ENCODE measurements at regions not wholly inside any gene's neighbourhood (a gene's known extent, or its start where the extent isn't known, plus 50 kb on each side); places are given as distances from the start of the nearest gene placed in this dataset.
"Not testable (repeated sequence)": the region's sequence is repeated elsewhere in the genome, so short reads cannot be mapped to it uniquely, and the experiment has no call there.

DNA sequence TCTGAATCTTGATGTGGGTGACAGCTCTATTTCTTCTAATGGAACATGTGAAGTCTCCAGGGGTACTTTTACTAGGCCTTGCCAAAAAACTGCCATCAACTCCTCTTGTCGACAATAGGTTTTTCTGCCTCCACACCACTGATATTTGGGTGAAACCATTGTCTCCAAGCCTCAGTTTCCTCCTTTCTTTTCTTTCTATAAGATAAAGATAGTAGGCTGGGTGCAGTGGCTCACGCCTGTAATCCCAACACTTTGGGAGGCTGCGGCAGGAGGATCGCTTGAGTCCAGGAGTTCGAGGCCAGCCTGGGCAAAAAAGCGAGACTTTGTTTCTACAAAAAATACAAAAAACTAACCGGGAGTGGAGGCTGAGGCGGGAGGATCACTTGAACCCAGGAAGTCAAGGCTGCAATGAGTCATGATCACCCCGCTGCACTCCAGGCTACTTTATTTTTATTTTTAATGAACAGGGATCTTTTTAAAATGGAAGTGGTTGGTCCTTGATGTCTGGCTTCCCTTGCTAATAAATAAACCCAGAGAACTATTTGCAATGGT lies 159.9 kb upstream of the TNFAIP3 start:
- no peak for DNase-seq (ENCODE audit: low read depth, low spot score)
- WGBS (ENCODE audit: insufficient coverage, insufficient read length): no CpG with 5 or more reads among the region's 9 CpGs
- Histone ChIP-seq H3K27ac (ENCODE audit: low read length) (no peak overlapping the region), H3K4me3 (ENCODE audit: low read length) (no peak overlapping the region), H3K9me3 (ENCODE audit: control insufficient read depth, insufficient read depth, low read length) (no peaks in the 10 kb centered on the region), H3K27me3 (ENCODE audit: control insufficient read depth, insufficient read depth, low read length) (no peaks in the 10 kb centered on the region), H3K4me1 (ENCODE audit: control insufficient read depth, insufficient read depth, low read length) (no peaks in the 10 kb centered on the region), H3K36me3 (ENCODE audit: control insufficient read depth, insufficient read depth, low read length) (no peaks in the 10 kb centered on the region)

DNA sequence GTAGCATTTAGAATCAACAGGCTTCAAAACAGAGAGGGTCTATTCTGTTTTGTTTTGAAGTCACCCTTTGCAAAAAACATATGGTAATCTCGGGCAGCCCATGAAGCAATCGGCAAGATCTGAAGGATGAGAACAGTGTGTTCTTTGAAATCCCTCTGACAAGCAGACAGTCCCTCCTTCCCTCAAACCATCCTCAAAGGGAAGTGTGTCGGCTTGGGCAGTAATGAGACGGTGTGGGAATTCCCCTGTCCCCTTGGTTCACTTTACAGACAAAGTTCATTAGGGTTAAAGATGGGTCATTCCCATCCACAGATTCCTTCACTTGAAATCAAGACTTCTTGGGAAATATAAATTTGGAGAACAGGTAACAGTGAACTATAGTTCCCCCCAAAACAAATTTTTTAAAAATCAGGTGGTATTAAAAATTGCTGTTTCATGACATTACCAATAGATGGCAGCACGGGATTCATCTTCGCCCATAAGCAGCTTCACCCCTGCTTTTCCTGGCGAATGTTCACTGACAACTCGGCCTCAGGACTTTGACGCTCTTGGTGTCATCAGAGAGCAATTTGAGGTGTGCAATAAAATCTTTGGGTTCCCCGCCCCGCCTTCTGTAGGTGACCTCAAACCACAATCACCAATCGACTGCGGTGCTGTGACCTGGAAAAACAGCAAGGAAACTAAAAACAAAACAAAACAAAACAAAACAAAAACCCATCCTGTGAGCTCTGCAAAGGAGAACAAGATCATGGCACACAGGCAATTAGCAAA lies 159.3 kb upstream of the TNFAIP3 start:
- Histone ChIP-seq H3K4me1 (ENCODE audit: control insufficient read depth, insufficient read depth, low read length) (no peaks in the 10 kb centered on the region), H3K36me3 (ENCODE audit: control insufficient read depth, insufficient read depth, low read length) (no peaks in the 10 kb centered on the region), H3K9me3 (ENCODE audit: control insufficient read depth, insufficient read depth, low read length) (no peaks in the 10 kb centered on the region), H3K27me3 (ENCODE audit: control insufficient read depth, insufficient read depth, low read length) (no peaks in the 10 kb centered on the region), H3K27ac (ENCODE audit: low read length) (no peak overlapping the region), H3K4me3 (ENCODE audit: low read length) (no peak overlapping the region)
- DNase-seq (ENCODE audit: low read depth, low spot score): no peak
- WGBS (ENCODE audit: insufficient coverage, insufficient read length): no CpG with 5 or more reads among the region's 13 CpGs

DNA sequence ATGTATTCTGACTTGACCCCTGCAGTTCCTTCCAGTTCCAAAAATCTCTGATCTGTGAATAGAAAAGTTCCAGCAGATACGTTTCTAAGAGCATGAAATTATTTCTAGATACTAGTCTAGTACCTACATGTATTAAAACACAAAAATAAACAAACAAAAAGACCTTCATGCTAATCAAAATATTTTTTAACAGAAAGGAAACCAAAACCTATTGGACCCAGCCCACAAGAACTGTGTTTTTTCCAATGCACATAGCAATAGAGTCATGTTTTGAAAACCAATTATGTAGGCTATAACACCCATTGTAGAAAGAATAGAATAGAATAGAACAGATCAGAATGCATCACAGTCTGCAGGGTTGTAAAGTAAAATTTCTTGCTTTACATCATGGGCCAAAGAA lies 158.6 kb upstream of the TNFAIP3 start:
- no peak overlapping the region for H3K4me3 ChIP-seq (ENCODE audit: low read length)

DNA sequence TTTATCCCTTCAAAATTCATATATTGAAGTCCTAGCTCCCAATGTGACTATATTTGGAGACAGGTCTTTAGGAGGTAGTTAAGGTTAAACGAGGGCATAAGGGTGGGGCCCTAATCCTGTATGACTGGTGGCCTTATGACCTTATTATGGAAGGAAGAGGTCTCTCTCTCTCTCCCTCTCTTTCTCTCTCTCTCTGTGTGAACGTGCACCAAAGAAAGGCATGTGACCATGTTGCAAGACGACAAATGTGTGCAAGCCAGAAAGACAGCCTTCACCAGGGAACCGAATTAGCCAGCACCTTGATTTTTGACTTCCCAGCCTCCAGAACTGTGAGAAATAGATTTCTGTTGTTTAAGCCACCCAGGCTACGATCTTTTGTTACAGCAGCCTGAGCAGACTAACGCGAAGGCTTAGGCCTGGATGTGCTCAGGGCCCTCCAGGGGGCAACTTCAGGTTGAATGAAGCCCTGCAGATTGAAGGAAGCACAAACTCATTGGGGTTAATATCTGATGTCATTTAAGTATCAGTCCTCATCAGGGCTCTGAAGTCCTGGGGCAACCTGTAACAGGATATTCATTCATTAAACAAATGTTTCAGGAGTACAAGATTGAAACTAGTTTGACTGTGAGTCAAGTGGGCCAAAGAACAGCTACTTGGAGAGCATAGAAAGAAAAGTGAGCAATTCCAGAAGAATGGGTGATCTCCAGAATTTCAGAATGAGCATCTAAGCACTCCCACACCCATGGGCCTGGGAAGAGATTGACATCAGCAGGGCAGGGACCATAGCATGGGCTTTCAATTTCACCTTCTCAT lies 157.4 kb upstream of the TNFAIP3 start:
- no peak overlapping the region for H3K27ac ChIP-seq (ENCODE audit: low read length)
- WGBS (ENCODE audit: insufficient coverage, insufficient read length): no CpG with 5 or more reads among the region's 7 CpGs
- H3K4me1 ChIP-seq (ENCODE audit: control insufficient read depth, insufficient read depth, low read length): no peaks in the 10 kb centered on the region

More for the DNA sequence above, 158.6 kb upstream of the TNFAIP3 start:
- Histone ChIP-seq H3K36me3 (ENCODE audit: control insufficient read depth, insufficient read depth, low read length) (no peaks in the 10 kb centered on the region), H3K27ac (ENCODE audit: low read length) (no peak overlapping the region), H3K27me3 (ENCODE audit: control insufficient read depth, insufficient read depth, low read length) (no peaks in the 10 kb centered on the region), H3K9me3 (ENCODE audit: control insufficient read depth, insufficient read depth, low read length) (no peaks in the 10 kb centered on the region), H3K4me1 (ENCODE audit: control insufficient read depth, insufficient read depth, low read length) (no peaks in the 10 kb centered on the region)
- no peak for DNase-seq (ENCODE audit: low read depth, low spot score)
- WGBS (ENCODE audit: insufficient coverage, insufficient read length): no CpG with 5 or more reads among the region's 1 CpG

DNA sequence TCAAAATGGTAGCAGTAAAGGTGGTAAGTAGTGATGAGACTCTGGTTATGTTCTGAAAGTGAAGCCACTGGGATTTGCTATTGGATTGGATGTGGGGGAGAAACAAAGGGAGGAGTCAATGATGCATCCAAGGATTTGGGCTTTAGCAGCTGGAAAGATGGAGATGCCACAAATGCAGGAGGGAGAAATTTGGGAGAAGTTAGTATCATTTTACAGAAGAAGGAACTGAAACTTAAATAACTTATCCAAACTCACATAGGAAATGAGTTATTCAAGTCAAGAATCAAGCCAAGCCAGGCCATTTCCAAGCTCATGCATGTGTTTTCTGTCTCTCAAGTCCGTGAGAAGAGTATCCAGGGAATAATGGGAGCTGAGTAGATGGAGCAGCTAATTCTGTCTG lies 155.1 kb upstream of the TNFAIP3 start:
- no peaks in the 10 kb centered on the region for H3K4me1 ChIP-seq (ENCODE audit: control insufficient read depth, insufficient read depth, low read length)
- WGBS (ENCODE audit: insufficient coverage, insufficient read length): no CpG with 5 or more reads among the region's 1 CpG

More for the DNA sequence above, 157.4 kb upstream of the TNFAIP3 start:
- Histone ChIP-seq H3K27me3 (ENCODE audit: control insufficient read depth, insufficient read depth, low read length) (no peaks in the 10 kb centered on the region), H3K4me3 (ENCODE audit: low read length) (no peak overlapping the region), H3K9me3 (ENCODE audit: control insufficient read depth, insufficient read depth, low read length) (no peaks in the 10 kb centered on the region), H3K36me3 (ENCODE audit: control insufficient read depth, insufficient read depth, low read length) (no peaks in the 10 kb centered on the region)
- no peak for DNase-seq (ENCODE audit: low read depth, low spot score)

DNA sequence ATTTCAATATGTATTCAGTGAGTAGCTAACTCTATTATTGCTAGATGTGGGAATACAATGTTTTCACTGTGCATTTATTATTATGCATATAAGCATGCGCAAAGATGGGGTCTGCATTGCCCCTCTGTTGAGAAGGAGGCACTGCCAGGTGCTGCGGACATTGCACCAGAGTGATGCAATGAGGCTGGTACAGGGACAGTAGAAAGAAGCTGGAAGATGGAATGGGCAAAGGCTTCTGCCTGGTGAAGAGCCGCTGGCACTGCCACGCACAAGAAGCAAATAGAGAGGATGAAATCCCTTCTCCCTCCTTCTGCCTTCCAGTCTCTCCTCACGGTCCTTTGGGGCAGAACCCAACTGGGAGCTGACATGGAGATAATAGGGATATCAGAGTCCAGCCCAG lies 154.5 kb upstream of the TNFAIP3 start:
- Histone ChIP-seq H3K4me1 (ENCODE audit: control insufficient read depth, insufficient read depth, low read length) (no peaks in the 10 kb centered on the region), H3K27me3 (ENCODE audit: control insufficient read depth, insufficient read depth, low read length) (no peaks in the 10 kb centered on the region), H3K9me3 (ENCODE audit: control insufficient read depth, insufficient read depth, low read length) (no peaks in the 10 kb centered on the region), H3K4me3 (ENCODE audit: low read length) (no peak overlapping the region), H3K36me3 (ENCODE audit: control insufficient read depth, insufficient read depth, low read length) (no peaks in the 10 kb centered on the region), H3K27ac (ENCODE audit: low read length) (no peak overlapping the region)
- no peak for DNase-seq (ENCODE audit: low read depth, low spot score)
- no CpG with 5 or more reads among the region's 5 CpGs for WGBS (ENCODE audit: insufficient coverage, insufficient read length)

More for the DNA sequence above, 155.1 kb upstream of the TNFAIP3 start:
- Histone ChIP-seq H3K9me3 (ENCODE audit: control insufficient read depth, insufficient read depth, low read length) (no peaks in the 10 kb centered on the region), H3K4me3 (ENCODE audit: low read length) (no peak overlapping the region), H3K36me3 (ENCODE audit: control insufficient read depth, insufficient read depth, low read length) (no peaks in the 10 kb centered on the region), H3K27me3 (ENCODE audit: control insufficient read depth, insufficient read depth, low read length) (no peaks in the 10 kb centered on the region), H3K27ac (ENCODE audit: low read length) (no peak overlapping the region)
- no peak for DNase-seq (ENCODE audit: low read depth, low spot score)

DNA sequence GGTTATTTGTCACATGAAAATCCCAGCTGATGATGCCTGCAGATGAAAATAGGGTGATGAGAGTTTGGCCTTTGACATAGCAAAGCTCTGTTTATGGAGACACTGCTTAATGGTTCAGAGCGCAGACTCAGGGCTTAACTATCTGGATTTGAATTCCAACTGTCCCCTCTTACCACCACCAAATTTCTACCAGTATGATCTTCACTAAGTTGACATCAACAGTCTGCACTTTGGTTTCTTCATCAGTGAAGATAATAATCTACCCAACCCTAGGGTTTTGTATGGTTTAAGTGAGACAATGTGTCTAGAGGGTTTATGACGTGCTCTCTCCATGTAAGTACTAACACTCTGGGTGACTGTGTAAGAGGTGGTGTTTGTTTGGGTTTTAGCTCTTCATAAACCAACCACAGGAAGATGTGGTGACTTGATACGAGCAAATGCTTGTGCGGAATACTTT lies 151.4 kb upstream of the TNFAIP3 start:
- no CpG with 5 or more reads among the region's 4 CpGs for WGBS (ENCODE audit: insufficient coverage, insufficient read length)
- Histone ChIP-seq H3K36me3 (ENCODE audit: control insufficient read depth, insufficient read depth, low read length) (no peaks in the 10 kb centered on the region), H3K4me3 (ENCODE audit: low read length) (no peak overlapping the region), H3K9me3 (ENCODE audit: control insufficient read depth, insufficient read depth, low read length) (no peaks in the 10 kb centered on the region), H3K27me3 (ENCODE audit: control insufficient read depth, insufficient read depth, low read length) (no peaks in the 10 kb centered on the region), H3K27ac (ENCODE audit: low read length) (no peak overlapping the region), H3K4me1 (ENCODE audit: control insufficient read depth, insufficient read depth, low read length) (no peaks in the 10 kb centered on the region)
- DNase-seq (ENCODE audit: low read depth, low spot score): no peak

DNA sequence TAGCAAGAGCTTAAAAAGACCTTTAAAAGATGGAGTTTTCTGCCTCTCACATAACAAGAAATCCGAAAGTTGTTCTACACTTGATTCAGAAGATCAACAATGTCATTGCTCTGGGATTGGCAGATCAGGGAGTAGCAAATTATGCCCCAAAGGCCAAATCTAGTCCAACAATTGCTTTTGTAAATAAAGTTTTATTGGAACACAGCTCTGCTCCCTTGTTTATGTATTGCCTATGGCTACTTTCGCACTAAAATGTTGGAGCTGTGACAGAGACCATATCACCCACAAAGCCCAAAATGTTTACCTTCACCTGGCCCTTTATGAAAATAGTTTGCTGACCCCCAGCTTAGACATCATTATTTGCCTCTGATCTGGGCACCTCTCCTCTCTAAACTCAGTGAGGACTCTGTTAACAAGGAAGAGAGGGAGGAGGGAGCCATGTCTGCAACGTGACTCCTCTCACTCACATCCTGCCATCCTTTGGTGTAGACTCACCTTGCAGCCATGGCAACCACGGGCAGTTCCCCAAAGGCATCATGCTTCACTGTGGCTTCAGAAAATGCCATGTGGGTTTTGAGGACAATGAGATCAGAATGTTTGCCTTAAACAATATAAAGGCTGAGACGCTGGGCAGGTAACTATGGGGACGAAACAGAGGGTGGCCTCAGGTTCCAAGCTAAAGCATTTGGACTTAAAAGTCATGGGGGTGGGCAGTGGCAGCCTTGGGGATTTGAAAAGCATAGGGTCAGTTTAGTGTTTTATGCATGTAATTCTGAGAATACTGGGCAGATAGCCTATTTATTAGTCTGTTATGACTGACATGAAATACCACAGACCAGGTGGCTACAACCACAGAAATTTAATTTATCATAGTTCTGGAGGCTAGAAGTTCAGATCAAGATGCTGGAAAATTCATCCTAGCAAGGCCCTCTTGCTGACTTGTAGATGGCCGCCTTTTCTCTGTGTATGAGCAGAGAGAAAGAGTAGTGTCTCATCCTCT lies 149.7 kb upstream of the TNFAIP3 start:
- Histone ChIP-seq H3K4me1 (ENCODE audit: control insufficient read depth, insufficient read depth, low read length) (no peaks in the 10 kb centered on the region), H3K27me3 (ENCODE audit: control insufficient read depth, insufficient read depth, low read length) (no peaks in the 10 kb centered on the region), H3K36me3 (ENCODE audit: control insufficient read depth, insufficient read depth, low read length) (no peaks in the 10 kb centered on the region), H3K4me3 (ENCODE audit: low read length) (no peak overlapping the region), H3K27ac (ENCODE audit: low read length) (no peak overlapping the region), H3K9me3 (ENCODE audit: control insufficient read depth, insufficient read depth, low read length) (no peaks in the 10 kb centered on the region)
- no CpG with 5 or more reads among the region's 7 CpGs for WGBS (ENCODE audit: insufficient coverage, insufficient read length)
- no peak for DNase-seq (ENCODE audit: low read depth, low spot score)

DNA sequence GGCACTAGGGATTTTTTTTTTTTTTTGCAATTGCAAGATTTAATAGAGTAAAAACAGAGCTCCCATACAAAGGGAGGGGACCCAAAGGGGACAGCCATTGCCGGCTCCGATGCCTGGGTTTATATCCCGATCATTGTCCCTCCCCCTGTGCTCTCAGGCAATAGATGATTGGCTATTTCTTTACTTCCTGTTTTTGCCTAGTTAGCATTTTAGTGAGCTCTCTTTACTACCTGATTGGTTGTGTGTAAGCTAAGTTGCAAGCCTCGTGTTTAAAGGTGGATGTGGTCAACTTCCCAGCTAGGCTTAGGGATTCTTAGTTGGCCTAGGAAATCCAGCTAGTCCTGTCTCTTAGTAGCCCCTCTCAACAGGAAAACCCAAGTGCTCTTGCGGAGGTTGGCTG lies 148.2 kb upstream of the TNFAIP3 start:
- H3K27ac ChIP-seq (ENCODE audit: low read length); H3K27me3 ChIP-seq (ENCODE audit: control insufficient read depth, insufficient read depth, low read length); H3K4me3 ChIP-seq (ENCODE audit: low read length); DNase-seq (ENCODE audit: low read depth, low spot score); H3K9me3 ChIP-seq (ENCODE audit: control insufficient read depth, insufficient read depth, low read length); H3K36me3 ChIP-seq (ENCODE audit: control insufficient read depth, insufficient read depth, low read length); H3K4me1 ChIP-seq (ENCODE audit: control insufficient read depth, insufficient read depth, low read length): not testable (repeated sequence)
- no CpG with 5 or more reads among the region's 5 CpGs for WGBS (ENCODE audit: insufficient coverage, insufficient read length)

Measured in iPS DF 6.9 (cell line).